ENCODE measurements at regions not wholly inside any gene's neighbourhood (a gene's known extent, or its start where the extent isn't known, plus 50 kb on each side); places are given as distances from the start of the nearest gene placed in this dataset.
"Not testable (repeated sequence)": the region's sequence is repeated elsewhere in the genome, so short reads cannot be mapped to it uniquely, and the experiment has no call there.

DNA sequence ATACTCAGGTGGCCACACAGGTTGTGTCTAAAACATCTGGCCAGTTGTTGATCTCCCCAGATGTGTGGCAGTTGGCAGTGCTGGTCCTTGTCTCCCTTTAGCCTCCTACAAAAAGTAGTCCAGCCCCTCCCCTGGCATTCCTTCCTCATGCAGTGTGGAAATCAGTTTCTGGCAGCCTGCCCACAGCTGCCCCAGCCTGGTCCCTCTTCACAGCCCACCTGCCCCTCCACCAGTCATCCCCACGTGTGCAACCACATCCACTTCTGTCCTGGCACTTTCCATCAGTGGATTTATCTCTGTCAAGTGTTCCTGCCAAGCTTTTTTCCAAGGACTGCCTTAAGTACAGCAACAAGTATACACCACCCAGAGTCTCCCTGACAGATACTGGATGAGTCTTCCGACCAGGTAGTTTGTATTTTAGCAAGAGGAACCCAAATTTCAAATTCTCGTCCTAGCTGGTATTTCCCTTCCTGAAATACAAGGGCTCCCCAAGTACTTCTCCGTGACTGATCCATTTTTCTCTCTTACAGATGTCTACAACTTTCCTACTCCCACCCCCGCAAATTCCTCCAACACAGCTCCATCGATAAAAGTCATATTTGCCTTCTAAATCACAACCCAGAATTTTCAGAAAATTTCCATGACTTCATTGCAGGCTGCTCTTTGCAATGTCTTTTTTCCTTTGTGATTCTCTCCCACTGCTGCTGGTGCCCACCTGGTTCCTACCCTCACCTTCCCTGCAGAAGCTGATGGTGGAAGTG lies 313.5 kb downstream of the FOXO1 start:
- DNase-seq (ENCODE audit: low read depth, low spot score) = no peak

DNA sequence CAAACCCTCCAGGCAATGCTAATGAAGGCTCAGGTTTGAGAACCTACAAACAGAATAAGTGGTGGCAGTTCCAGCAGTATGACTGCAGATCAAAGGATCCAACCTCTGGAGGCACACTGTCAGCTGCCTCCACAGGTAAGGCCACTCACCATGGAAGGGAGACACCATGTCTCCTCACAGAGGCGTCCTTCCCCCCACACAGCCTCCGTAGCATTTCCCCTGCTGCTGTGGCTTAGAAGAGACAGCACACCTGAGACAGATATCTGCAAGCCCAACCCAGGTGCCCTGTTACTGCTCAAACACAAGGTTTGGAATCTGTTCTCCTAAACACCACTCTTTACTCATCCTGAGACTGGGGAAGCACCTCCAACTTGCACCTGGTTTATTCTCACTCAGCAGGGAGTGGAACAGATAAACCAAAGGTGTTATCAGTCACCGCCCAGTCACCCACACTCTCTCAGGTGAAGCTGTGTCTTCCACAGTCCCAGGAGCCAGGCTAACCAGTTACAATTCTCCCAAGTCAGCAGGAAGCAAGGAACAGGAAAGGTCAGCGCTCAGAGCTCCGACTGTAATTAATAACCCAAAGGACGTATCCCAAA lies 311.2 kb downstream of the FOXO1 start:
- no peak for DNase-seq (ENCODE audit: low read depth, low spot score)

DNA sequence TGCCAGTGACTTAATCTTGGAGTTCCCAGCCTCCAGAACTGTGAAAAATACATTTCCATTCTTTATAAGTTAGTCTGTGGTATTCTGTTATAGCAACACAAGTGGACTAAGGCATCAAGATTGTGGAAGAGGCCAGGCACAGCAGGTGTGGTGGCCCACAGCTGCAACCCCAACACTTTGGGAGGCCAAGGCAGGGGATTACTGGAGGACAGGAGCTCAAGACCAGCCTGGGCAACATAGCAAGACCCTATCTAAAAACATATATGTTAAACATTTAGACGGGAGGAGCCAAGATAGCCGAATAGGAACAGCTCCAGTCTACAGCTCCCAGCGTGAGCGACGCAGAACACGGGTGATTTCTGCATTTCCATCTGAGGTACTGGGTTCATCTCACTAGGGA lies 310.4 kb downstream of the FOXO1 start:
- DNase-seq (ENCODE audit: low read depth, low spot score) = no peak

DNA sequence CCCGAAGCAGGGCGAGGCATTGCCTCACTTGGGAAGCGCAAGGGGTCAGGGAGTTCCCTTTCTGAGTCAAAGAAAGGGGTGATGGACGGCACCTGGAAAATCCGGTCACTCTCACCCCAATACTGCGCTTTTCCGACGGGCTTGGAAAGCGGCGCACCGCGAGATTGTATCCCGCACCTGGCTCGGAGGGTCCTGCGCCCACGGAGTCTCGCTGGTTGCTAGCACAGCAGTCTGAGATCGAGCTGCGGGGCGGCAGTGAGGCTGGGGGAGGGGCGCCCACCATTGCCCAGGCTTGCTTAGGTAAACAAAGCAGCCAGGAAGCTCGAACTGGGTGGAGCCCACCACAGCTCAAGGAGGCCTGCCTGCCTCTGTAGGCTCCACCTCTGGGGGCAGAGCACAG lies 310.0 kb downstream of the FOXO1 start:
- not testable (repeated sequence) for DNase-seq (ENCODE audit: low read depth, low spot score)

DNA sequence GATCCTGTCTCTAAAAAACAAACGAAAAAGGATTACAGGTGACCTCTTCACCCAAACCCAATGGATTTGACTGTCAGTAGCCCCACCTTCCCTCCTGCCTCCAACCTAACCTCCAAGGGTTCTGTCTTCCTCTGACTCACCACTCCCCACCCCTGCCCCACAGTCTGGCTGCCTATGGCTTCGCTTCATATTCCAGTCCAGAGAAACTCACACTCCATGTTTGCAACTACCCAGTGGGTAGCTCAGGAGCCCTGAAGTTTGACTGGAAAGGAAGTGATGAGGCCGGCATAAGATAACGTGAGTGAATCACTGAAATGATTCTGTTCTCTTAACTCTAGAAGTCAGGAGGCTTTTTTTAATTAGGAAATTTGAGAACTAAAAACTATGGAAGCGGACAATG lies 303.9 kb downstream of the FOXO1 start:
- DNase-seq (ENCODE audit: low read depth, low spot score) = no peak

DNA sequence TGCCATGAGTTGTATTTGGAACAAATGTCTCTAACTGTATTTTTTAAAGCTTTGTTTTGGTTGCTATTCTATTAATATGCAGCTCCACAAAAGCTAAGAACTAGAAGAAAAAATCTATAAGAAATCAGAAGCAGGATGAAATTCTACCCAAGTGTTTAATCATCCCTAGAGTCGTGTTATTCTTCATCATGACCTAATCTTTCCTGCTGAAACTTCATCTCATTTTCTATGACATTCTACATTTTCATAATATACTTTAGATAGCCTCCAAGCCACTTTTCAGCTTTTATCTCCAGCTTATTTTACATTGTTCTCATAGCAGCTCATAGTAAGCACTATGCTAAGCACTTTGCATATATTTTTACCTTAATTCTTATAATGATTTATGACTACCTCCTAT lies 302.8 kb downstream of the FOXO1 start:
- DNase-seq (ENCODE audit: low read depth, low spot score) = no peak

DNA sequence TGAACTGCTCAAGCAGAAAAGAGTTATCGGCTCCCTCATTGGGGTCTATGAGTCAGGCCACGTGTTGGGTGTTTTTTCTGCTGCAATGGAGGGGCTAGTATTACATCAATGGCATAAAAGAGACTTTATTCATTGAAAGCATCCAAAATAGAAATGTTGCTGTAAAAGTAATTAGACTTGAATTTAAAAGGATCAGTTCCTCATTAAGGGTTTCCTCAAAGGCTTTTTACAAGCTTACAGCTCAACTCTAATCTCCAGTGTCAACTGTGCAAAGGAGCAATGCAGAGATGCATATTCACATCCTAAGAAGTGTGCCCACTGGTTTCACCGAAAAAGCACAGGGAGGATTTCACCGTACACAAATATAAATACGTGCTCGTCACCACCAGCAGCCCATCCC lies 300.3 kb downstream of the FOXO1 start:
- no peak for DNase-seq (ENCODE audit: low read depth, low spot score)

DNA sequence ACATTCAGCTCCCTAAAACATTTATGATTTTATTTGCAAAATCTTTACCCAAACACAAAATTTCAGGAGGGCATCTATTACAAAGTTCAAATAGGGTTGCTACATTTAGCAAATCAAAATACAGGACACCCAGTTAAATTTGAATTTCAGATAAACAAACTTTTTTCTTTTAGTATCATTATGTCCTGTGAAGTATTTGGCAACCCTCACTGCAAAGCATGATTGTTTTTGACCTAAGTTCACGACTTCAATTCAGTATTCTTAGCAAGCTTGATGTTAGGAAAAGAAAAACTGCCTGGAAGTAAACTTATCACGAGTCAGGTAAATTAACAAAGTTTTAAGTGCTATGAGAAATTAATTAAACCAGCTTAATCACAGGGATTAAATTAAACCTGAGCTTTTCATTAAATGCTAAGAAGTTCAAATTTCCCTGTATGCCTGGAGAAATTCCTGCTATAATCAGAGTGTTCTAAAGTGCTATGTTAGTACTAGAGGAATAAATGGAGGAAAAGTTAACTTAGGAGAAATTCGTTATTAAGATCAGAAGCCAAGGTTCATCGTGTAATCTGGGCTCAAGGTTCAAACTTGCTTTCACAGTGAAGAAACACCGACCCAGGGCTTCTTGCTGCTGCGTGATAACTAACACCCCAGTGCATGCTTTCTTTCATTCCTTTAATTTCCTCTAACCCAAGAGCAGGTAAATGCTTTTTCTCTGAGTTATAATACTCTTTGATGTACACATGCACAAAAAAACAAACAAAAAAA lies 298.1 kb downstream of the FOXO1 start:
- no peak for DNase-seq (ENCODE audit: low read depth, low spot score)

DNA sequence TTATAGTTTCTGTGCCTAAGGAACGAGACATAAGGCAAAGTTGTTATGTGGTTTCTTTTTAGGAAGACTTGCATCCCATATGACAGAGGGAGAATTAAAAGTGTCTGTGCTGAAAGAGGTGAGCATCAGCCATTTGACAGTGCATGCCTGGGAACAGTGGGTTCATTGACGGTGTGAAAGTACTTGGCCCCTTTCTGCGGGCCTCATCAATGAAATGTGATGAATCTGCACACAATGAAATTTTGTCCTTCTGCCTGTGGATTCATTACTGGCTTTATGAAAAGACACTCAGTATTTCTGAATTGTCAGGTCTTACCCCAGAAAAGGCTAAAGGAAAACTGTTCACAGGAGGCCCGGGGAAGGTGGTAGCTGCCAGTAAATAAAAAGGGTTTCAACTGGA lies 295.8 kb downstream of the FOXO1 start:
- DNase-seq (ENCODE audit: low read depth, low spot score) = no peak

DNA sequence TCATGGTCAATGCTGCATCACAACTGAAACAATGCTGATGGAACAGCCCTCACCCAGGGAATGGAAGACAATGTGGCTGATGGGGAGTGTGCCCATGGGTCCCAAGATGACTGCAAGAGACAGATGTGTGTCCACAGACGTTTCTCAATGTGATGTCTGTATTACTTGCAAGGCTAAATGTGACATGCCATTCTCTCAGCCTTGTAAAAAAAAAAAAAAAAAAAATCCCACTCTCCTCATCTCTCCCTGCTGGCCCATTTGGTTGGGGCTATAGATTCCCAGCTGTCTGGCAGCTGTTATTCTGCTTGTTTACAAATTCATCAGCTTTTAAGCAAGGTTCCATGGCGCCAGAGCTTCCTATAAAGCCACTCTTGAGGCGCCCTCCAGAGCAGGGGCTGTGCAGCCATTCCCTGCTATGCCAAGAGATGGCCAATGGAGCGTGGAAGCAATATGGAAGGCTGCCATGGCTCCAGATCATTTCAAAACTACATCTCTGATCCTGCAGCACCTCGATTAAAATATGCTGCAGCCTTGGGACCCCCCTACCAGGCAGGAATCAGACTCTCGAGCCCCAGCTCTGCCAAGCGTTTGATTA lies 294.8 kb downstream of the FOXO1 start:
- no peak for DNase-seq (ENCODE audit: low read depth, low spot score)

DNA sequence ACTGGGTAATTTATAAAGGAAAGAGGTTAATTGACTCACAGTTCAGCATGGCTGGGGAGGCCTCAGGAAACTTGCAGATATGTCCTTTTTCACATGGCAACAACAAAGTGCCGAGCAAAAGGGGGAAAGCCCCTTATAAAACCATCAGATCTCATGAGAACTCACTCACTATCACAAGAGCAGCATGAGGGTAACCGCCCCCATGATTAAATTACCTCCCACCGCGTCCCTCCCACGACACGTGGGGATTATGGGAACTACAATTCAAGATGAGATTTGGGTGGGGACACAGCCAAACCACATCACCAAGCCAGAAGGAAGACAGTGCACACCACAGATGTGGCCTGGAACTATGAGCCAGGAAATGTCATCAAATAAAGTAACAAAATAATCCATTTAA lies 292.8 kb downstream of the FOXO1 start:
- not testable (repeated sequence) for DNase-seq (ENCODE audit: low read depth, low spot score)

DNA sequence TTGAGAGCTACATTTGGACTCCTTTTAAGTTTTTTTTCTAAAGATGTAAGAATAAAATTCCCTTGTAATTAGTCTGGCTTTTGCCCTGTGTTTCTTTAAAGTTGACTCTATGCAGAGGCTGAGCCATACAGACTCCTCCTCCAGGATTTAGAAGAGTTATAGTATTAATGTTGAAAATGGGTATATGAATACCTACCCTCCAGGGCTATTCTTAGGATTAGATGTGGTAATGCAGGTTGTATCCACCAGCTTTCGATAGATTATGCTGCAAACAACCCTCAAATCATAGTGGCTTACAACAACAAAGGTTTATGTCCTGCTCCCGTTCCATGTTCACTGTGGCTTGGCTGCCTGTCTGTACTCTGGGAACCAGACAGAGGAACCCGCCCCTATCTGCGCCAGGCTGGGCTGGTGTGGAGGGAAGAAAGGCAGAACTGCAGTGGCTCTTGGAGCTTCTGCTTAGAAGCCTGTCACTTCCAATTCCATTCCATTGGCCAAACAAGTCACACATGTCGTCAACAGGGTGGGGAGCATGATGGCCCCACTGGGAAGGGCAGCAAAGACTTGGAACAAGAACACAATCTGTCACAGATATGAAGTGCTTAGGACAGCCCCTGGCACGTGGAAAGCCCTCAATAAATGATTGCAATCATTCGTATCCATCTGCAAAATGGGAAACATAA lies 290.8 kb downstream of the FOXO1 start:
- no peak for DNase-seq (ENCODE audit: low read depth, low spot score)

DNA sequence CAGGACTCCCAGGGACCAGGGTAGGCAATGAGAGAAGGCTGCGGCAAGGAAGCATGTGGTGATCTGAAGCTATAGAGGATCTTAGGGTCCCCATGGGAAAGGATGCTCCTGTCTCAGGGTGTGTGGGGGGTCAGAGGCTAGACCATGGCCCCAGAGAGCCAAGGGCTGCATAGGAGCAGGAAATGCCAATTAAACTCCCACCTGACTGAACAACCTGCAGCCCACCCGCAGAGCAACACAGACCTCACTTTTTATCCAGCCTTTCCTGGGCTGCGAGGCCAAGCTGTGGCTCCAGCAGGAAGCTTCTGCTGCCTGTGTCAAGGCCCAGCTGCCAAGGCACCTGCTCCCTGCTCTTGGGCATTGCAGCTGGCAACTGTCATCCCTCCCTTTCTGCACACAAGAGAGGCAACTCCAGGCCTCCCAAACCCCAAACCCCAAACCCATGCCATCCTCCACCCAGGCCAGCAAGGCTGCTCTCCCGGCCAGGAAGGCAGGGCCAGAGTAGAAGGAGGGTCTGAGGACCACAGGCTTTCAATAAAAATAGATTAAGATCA lies 290.1 kb downstream of the FOXO1 start:
- DNase-seq (ENCODE audit: low read depth, low spot score) = no peak

DNA sequence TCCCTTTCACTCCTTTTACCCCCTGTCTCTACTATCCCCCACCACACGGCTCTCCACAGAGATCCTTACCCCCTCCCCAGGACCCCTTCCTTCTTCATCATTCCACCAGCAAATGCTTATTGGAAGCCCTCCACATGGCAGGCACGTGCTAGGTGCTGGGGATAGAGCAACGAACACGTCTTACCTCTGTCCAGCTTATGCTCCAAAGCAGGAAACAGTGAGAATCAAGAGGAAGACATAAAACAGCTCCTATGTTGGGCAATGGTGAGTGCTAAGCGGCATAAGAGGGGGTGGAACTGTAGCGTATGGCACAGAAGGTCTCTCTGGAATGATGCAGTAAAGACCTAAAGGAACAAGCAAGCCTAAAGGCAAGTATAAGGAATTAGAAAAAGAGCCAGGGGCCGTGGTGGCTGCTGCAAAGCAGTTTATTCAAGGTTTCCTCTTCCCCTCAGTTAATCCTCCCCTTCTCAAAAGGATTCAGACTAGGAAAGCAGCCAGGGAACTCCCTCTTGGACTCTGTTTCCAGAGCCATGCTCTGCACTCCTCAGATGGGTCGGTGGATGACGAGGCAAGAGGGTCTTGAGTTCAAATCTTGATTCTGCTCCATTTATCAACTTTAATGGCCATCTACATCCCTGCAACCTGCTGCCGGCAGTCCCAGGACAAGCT lies 289.4 kb downstream of the FOXO1 start:
- no peak for DNase-seq (ENCODE audit: low read depth, low spot score)

DNA sequence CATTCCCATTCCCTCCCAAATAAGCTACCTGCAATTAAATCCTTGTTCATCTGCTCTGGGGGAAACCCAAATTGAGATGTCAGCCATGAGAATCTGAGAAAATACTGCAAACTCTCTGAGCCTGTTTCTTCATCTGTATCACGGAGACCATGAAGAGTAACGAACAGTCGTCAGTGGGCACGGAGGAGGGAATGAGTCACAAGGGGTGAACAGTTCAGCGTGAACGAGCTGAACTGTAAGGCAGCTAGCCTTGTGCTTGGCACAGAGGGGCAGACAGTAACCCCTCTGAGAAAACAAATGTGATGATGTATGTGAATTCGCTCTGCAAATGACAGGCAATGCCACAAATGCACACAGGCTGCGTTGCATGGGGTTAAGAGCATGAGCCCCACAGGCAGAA lies 288.7 kb downstream of the FOXO1 start:
- no peak for DNase-seq (ENCODE audit: low read depth, low spot score)

DNA sequence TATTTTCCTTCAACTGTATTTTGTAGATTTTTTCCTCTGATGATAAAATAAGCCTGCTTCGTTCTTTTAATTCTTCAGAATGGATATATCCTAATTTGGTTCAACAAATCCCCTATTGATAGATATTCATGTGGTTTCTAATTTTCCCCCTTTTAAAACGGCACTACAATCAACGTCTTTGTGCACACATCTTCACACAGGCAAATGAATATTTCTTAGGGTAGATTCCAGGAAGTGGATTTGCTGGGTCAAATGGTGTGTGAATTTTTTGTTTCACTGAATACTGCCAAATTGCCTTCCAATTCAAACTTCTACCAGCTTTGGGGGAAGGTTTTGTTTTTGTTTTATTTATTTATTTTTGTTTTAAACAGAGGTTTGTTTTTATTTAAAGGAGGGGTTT lies 287.2 kb downstream of the FOXO1 start:
- no peak for DNase-seq (ENCODE audit: low read depth, low spot score)

DNA sequence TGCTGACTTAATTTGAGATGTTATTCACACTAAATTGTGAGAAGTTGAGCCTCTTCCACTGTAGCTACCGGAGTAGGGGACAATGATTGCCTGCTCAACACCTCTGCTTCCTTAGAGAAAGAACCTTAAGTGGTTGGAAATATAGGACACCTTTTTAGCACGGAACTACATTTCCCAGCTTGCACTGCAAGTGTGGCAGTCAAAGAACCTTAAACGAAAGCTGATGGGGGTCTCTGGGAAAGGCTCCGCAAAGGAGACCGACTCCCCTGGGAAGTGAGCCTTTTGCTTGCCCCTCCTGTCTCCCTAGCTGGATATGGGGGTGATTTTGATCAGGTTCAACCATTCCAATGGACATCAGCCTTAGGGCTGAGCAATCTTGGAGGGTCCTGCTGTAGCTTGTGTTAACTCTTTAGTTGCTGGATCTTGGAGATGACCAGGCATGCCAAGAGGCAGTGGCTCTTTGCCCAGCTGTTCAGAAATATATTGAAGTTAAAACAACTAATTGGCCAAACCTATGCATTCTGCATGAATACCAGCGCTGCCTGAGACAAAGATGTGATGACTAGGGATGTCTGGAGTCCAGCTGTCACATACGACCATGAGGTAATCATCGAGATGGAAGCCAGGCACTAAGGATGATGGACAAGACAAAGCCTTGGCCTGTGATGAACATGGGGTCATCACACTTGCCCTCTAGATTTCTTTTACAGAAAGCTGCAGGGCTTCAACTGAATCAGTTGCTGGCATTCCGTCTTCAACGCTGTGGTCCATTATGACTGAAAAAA lies 286.5 kb downstream of the FOXO1 start:
- no peak for DNase-seq (ENCODE audit: low read depth, low spot score)

DNA sequence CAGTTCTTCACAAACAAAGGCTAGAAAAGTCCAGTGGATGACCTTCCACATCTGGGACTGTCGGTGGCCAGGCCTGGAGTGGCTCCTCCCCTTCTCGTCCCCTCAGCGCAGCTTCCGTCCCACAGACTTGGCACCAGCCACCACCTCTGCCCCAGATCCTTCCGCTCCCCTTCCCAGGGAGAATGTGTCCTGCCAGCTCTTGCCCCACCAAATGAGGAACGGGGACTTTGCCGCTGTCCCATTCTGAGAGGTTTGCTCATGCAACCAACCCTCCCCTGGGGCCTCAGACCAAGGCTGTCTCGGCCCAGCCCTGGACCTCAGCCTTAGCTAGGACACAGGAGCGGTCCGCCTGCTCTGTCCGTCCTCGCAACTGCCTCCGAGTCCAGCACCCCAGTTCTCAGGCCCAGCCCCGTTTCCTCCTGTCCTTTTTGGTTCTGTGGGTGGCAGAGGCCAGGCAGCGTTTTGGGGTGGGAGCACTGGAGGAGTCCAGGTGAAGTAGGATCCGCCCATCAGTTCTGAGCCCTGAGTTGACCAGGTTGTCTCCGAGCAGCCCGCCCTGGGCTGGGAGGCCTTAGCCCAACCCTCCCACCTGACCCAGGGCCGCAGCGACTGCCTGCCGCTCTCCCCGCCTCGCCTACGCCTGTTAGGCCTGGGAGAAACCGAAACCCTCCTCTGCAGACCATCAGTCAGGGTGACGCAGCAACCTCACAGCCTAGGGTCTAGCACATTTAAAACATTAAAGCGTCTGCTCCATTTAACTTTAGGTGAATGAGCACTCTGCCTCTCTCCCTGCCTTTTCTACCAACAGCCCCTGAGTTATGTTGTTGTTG lies 284.3 kb downstream of the FOXO1 start:
- no peak for DNase-seq (ENCODE audit: low read depth, low spot score)

DNA sequence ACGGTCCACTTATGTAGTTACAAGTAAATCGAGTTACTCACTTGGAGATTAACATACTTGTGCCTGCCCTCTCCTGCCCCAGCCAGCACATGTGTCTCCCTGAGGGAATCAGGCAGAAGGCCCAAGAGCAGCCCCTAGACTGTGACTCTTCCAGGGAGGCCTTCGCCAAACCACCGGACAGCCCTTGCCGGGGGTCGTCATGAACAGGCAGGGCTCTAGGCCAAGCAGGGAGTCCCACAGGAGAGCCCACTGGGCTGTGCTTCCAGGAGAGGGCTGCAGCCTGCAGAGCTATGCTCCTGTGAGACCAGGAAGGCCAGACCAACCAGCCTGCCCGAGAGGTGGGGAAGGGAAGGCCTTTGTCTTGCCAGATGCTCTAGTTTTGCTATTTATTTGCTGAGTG lies 283.3 kb downstream of the FOXO1 start:
- DNase-seq (ENCODE audit: low read depth, low spot score) = no peak
